HG03571 (cell line): ENCODE measurements at regions not wholly inside any gene's neighbourhood (a gene's known extent, or its start where the extent isn't known, plus 50 kb on each side); places are given as distances from the start of the nearest gene placed in this dataset.
A peak's percentile ranks its signal among the peaks of the same experiment; 100 is the strongest.

Experiments
- ATAC-seq: cut with Tn5 transposase; IDR thresholded peaks from one replicate; pipeline ENCODE4 v1.9.1; 2021; ENCODE audit not compliant: unreplicated experiment

DNA sequence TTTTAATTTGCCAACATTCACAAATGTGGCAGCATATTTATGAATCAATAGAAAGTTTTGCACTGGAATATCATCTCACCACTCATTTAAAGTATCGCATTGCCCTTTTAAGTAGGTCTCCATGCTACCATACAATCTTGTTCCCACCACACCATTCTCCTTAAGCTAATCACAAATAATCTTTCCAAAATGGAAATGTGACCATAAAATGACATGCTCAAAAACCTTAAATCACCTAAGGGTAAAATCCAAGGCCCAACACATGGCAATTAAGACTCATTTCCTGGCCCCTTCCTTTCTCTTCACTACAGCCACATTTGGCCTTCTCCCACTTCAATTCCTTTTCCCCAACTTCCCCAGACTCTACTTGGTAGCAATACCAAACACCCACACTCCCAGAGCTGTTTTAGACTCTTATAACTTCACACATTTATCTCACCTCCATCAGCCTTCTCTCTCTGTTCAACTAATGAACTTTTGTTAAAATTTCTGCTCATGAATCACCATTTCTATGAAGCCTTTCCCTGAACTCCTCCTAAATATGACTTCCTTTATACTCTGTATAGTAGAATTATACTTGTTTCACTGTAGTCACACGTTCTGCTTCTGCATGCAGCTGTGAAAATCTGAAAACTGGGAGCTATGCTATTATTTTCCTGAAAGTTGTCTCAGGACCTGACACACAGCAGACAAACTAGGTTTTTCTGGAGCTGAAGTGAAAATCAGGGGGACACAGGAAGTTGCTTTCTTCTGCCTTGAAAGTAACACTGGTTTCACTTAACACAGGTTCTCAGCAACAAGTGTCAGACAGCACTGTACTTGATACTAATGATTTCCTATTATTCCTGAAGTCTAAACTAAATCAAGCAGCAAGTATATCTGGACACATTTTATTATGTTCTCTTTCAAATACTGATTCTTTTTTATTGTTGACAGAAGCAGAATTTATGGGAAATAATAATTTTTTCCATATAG lies 303.9 kb downstream of the ZEB2 start:
- peak; percentile 48 for ATAC-seq

DNA sequence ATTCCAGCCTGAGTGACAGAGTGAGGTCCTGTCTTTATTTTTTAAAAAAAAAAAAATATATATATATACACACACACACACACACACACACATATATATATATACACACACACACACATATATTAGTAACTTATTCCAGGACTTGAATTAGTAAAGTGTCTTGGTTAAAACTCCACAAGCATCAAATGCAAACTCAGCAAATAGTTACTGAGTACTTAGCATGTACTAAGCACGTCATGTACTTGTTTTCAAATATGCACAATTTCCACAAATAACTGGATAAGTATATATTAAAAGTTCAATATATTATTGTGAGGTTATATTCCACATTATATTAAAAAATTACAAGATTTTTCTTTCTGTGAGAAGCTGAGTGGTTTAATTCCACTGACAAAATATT lies 304.7 kb downstream of the ZEB2 start:
- no peak for ATAC-seq

DNA sequence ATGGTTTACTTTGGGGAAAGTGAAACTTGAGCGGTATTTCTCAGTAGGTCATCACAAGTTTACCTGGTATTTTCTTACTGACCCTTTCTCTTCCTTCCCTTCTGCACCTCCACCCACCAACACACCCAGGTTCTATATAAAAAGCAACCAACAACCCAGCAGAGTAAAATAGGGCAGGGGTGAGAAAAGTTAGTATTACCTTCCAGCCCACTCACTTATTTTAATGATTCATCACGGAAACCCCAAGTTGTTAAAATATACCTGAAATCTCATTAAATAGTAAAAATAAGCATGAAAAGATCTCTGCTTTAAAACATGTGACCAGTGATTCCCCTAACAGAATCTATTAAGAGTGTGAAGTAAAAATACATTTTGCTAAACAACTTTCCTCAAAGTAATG lies 306.1 kb downstream of the ZEB2 start:
- peak; percentile 89 for ATAC-seq

DNA sequence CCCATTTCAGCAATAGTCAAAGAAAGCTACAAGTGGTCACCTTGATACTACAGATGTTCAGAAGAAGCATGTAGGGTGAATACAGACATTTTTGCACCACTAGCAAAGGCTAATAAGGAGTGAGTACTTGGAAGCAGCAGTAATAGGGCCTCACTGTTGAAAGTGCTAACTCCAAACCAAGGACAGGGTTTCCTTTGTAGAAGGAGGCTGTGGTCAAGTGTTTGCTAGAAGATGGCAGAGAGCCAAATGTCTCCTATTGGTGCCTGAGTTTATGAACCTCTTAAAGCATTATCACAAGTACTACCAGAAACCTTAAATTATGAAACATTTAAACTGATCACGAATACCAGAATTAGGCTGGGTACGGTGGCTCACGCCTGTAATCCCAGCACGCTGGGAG lies 308.1 kb downstream of the ZEB2 start:
- ATAC-seq = no peak

DNA sequence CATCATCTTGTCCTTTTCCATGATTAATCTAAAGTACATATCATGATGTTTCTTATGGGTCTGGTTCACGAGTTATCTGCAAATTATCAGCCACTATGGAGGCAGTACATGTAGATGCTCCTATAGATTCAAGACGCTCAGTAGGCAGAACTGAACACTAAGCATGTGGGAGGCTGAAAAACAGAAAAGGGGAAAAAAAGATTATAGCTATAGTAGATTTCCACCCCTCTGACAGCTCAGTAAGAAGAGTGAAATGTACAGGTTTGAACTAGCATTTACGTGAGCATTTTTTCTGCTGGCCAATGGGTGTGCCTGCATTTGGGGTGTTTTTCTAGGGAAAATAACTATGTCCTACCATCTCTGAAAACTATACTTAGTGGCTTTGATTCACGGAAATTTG lies 308.9 kb downstream of the ZEB2 start:
- ATAC-seq = no peak

DNA sequence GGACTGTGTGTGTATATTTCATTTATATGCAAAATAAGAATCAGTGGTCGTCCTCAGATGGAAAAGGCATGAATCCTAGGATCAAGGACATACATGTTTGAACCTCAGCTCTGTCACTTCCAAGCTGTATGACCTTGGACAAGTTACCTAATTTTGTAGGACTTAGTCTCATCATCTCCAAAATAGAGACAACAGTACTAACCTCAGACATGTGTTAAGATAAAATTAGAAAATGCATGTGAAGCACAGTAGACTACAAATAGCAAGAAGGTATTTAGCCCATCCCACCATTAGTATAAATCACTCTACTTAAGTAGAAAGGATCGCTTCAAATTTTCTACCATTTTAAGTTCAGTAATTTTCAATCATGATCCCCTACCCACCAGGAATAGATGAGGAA lies 309.8 kb downstream of the ZEB2 start:
- ATAC-seq = no peak

DNA sequence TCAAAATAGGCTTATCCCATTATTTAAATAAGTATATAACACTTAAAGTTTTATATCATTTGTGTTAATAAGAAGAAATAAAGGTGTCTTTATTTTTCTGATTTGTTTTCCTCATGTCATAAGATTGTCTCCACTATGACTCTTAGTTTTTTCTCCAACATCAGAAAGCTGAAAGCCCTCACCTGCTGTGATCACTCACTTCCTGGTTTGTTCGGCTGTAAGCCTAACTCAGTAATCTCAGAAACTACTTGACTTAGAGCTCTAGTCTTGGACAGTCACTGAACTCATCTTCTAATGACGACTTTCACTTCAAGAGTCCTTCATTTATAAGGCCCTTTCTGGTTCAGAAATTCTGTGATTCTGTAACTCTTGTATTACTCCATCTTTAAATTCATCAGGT lies 311.0 kb downstream of the ZEB2 start:
- ATAC-seq = no peak

DNA sequence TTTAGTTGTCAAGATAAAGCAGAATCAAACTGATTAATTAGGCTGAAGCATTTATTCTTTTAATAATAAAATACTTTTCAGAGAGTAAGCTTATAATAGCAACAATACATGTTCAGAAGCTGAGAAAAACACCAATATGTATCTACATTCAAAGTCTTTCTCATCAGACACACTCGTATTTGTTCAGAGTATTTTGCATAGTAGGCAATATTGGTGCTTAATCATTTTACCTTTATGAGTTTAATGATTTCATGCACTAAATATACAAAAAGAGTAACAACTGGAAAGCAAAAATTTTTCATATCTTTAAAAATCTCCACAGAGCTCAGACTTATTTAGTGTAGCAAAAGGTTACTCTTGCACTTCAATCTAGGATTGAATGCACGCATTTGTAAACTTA lies 313.9 kb downstream of the ZEB2 start:
- no peak for ATAC-seq

DNA sequence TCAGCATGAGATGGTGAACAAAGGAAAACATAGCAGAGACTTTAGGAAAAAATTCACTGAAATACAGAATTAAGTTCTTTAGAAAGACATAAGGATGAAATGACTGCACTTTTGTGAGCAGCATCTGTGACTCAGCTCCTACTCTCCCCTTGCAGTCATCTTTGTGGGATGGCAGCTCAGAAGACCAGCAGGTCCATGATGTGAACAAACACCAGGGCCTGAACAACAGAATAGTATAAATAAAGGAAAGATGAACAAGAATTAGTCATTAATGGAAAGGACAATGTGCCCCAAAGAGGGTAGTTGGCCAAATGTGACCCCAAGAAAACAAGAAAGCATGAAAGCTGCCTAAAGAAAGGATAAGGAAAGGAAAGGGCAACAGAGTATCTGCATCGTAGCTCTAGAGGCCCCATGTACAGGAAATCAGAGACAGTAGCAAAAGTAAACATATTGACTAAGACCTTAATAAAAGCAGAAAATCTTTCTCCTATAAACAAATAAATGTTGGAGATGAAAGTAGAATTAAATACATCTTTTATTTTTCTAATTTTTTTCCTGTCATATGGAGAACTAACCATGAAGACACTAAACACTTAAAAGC lies 318.0 kb downstream of the ZEB2 start:
- ATAC-seq = no peak

DNA sequence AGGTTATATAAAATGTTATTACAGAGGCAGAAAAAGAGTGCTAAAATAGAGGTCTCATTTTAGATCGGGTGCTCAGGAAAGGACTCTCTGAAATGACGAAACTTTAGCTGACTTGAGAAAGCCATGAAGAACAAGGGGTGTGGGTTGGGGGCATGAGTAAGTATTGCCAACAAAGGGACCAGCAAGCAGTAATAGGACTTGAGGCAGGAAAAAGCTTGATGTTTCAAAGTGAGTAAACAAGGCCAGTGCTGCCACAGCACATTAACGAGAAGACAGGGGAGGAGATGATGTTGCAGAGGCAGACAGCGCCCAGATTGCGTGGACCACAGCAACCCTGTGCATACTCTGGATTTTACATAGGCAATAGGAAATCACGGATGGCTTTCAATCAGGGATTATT lies 318.8 kb downstream of the ZEB2 start:
- ATAC-seq = no peak

DNA sequence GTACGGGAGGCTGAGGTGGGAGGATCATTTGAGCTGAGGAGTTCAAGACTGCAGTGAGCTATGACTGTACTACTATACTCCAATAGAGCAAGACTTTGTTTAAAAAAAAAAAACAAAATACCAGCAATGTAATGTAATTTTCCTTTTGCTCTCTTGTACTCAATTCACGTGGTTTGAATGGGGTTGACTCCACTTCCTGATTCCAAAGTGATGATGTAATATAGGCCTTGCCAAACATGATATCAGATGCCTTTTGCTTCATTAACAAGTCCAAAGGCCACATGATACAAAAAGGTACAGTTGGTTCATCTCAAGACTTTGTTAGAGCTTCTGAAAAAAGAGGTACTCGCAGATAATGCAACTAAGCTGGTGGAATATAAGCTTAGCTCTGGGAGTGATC lies 321.8 kb downstream of the ZEB2 start:
- ATAC-seq = no peak

DNA sequence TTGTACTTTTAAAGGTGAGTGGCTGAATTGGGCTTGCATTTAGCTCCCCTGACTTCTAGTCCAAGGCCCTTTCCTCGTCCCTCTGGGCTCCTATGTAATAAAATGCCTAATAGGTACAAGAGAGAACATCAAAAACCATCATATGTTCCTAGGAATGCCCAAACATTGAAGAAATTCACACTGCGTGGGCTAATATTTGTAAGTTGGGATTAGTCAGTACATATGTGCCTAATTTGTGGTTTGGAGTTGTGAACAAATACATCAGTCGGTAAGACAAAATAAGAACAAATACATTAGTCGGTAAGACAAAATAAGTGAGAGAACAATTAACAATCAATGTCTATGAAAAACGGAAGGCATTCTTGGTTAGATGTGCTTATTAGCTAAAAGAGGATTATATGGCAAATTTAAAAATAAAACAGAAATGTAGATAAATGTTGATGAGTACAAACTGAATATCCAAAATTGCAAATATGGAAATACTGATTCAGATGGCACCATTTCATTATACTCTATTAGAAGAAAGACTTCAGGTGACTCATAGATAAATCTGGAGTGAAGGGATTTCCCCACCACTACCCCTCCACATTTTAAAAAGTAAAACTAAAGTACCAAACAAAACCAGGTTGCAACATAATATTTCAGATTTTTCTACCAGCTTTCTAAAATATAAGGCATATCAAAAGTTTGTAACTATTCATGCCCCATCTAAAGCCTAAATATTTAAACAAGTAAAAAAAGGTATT lies 325.4 kb downstream of the ZEB2 start:
- ATAC-seq = no peak

DNA sequence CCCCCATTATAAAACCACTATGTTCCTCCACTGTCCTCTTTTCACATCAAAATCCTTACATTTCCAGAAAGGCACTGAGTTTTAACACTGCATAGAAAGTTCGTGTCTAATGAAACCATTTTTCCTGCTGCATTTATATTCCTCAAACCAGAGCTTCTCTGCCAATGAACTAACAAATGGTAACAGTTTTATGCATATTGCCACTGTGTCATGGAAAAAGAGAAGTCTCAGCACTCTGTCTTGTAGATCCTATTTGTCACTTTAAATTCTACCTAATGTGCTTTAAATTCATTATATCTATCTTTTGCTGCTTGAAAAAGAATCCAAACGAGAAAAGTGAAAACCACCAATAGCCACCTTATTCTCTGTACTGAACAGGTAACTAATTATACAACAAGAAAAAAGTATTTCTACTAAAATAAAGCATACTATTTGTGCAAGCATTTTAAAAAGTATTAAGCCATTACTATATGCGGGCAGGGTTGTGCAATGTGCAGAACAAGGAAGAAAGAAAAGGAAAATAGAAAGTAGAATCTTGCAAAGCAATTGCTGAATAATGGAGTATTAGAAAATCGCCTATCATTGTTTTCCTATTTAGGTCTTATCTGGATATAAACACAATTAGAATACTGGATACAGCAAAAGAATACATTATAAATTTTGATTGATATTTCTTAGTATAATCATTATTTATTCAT lies 328.9 kb downstream of the ZEB2 start:
- ATAC-seq = no peak

DNA sequence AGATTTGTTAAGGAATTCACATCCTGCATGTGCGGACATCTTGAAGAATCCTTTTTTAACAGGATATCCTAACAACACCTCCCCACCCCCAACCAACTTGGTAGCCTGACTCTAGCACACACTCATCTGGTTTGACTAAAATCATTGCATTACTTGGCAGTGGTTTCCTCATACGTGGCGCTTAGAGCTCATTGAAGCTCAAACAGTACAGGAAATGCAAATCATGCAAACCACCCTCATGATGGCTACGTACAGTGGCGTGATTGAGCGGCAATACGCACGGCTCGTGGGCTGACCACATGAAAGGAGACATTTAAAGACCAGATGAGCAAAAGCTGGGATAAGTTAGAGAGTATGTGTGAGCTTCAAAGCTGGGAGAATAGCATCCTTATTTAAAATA lies 336.2 kb downstream of the ZEB2 start:
- peak; percentile 98 for ATAC-seq

DNA sequence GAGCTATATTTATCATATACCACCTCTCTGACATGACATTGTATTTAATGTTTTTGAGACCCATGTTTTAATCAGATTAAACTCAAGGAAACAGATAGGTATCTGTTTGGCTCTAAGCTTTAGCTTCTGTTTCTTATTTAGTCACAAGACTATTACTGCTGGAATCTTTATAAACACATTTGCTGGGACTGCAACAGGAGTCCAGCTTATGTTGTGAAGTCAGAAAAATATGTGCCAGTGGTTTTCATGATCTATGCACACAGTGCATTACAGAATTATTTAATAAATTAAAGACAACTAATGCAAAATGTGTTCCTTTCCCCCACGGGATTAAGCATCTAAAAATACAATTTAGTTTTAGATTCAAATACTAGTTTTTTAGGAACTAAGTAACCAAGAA lies 338.9 kb downstream of the ZEB2 start:
- no peak for ATAC-seq

DNA sequence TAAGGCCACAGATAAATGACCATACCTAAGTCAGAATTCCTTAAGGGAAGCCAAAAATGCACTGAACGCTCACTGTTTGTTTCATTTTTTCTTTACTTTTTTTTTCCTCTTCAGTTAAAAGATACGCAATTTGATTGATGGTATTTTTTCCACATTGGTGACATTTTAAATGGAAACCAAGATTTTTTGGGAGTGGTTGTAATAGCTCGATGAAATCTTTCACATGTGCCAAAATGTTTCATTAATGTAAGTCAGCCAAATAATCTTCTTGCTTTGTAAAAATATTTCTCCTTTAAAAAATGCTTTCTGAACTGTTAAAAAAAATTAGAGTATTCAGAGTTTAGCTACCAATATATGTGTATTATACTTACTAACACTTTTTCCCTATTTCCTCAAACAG lies 339.8 kb downstream of the ZEB2 start:
- no peak for ATAC-seq

DNA sequence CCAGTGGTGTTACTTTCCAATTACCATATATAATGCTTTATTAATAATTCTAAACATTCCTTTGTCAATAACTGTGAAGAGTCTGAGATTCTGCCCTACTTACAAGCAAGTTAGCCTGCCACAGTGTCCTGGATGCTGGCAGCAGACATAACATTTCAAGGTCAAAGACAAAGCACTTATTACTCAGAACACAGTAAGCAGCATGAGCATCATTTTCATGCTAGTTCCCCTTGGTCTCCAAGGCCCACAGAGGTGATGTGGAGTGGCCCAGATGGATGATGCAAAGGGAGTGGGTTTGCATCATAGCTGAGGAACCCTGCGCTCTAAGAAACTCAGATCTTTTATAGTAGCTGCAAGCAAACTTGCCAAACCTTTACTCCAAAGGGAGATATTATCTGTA lies 349.7 kb downstream of the ZEB2 start:
- ATAC-seq = no peak

DNA sequence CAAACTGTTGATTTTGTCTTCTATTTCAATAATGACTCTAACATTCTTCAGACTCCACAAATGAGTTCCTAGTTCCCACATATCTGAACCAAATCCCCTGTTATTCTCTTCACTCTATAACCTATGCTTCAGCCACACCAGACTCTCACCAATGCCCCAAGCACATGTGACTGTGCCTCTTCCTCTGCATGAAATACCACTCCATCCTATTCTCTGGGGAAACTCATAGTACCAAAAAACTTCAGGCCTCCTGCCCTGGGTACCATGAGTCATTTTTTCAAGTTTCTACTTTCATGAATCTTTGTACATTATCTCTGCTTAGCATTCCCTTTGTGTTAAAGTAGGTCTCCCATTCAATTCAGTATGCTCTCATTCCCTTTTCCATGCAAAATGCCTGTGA lies 353.2 kb downstream of the ZEB2 start:
- ATAC-seq = no peak

DNA sequence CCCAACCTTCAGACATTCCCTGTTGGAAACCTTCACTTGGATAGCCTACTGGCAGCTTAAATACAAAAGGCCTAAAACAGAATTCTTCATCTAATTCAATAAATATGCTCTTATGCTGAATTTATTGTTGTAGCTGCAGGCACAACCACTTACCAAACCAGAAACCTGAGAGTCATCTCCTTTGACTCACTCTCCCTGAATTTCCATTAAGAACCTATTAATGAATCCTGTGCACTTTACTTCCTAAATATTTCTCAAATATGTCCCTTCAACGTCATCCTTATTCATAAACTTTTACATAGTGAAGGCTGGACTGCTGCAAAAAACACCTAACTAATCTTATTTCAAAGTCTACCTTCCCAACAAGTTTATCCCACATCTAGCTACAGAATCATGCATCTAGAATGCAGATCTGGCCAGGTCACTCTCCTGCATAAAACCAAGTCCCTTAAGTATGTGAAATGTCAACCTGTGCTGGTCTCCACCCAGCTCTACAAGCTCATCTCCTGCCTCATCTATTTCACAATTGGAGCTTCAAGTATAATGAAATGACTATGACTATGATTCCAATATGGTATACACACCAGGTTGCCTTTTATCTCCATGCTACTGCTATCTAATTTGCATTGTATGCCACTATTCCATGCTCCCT lies 354.2 kb downstream of the ZEB2 start:
- ATAC-seq = no peak

DNA sequence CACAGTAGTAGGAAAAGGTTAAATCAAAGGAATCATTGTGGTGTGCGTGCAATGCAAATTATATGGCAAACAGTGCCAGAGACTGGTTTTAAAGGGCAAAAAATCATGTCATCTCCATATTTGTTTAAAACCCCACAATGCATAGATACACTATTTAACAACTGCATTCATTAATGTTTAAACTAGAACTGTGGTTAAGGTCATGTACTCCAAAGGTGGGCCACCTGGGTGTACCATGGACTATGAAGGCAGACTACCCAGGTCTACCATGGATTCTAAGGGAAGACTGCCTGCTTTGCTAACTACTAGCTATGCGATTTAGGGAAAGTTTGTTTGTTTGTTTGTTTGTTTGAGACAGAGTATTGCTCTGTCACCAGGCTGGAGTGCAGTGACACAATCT lies 356.3 kb downstream of the ZEB2 start:
- ATAC-seq = no peak

DNA sequence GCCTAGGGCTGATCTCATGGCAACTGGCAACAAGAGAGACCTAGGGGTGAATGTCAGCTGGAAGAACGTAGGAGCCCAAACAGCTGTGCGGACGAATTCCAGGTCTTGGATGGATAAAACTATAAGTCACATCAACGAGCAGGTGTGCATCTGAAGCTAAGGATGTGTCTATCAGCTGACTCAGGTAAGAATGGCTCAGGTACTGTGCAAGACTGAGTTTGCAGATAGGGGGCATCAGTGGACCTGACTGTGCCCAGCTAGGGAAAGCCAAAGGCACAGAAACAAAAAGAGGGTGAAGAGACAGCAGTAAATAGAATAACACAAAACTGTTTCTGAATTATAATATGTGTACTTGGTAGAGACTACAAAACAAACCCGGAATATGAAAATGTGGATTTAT lies 357.3 kb downstream of the ZEB2 start:
- no peak for ATAC-seq
